SHP77 (cell line): ENCODE measurements at regions not wholly inside any gene's neighbourhood (a gene's known extent, or its start where the extent isn't known, plus 50 kb on each side); places are given as distances from the start of the nearest gene placed in this dataset.
"Not testable (repeated sequence)": the region's sequence is repeated elsewhere in the genome, so short reads cannot be mapped to it uniquely, and the experiment has no call there.

Experiments used
- DNase-seq, 2 experiments: peaks; one replicate each; lab custom pipeline; 2025; lab: John Stamatoyannopoulos, UW

DNA sequence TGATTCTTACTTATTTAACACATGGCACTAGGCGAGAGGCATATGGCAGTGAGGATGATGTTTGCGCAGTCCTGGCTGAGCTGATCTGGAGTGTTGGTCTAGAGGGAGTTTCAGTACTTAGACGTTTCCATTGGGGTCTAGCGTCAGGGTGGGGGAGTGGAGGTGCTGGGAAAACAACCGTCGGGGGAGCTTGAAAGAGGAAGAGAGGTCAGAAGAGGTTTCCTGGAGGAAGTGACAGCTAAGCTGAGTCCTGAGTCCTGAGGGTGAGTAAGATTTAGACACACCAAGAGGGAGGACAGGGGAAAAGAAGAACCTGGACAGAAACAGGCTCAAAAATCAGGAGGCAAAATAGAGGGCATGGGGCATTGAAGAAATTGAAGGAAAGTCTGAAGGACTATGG, 81.4 kb downstream of the ALOX5AP start:
- DNase-seq = no peak

GRCh38 chr13:30818323-30818960, 83.1 kb downstream of the ALOX5AP start:
- no peak for DNase-seq

GRCh38 chr13:30819136-30819888, 84.0 kb downstream of the ALOX5AP start:
- DNase-seq = no peak

DNA sequence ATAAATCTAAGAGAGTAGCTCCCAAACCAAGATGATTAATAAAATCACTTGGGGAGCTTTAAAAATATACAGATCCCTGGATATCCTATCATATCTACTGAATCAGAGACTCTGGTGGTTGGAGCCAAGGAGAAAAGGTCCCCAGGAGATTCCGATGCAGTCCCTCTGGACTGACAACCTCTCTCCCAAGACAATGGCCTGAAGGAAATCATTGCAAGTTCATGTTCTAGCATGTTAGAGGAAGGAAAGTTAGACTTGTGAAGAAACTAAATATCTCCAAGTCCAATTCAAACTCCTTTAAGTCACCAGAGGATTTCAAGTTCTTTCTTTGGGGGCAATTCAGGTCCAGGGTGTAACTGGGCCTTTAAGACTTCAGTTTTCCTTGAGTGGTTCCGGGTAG, 84.7 kb upstream of the MEDAG start:
- no peak for DNase-seq

DNA sequence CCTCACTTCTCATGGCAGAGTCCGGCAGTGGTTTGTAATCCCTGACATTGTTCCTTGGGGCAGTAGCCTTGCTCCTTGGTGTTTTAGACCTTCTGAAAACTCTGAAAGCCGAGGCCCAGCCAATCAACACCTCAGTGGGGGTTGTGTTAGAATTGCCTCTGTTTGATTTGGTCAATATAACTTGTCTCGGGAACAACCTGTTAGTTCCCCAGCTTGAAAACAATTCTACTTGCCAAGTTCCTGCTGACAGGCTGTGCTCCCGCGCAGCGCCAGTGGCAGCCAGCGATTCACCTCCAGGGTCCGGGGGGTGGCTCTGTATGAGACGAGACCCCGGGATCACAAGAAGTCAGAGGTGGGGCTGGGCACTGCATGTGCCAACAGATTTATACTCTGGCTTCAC, 81.4 kb upstream of the MEDAG start:
- no peak for DNase-seq

GRCh38 chr13:30826911-30827577, 79.0 kb upstream of the MEDAG start:
- no peak for DNase-seq

- DNase-seq = no peak
Measured at GRCh38 chr13:30827578-30827925, 78.5 kb upstream of the MEDAG start.

- DNase-seq = no peak
Measured at GRCh38 chr13:30829145-30829832, 76.8 kb upstream of the MEDAG start.

DNA sequence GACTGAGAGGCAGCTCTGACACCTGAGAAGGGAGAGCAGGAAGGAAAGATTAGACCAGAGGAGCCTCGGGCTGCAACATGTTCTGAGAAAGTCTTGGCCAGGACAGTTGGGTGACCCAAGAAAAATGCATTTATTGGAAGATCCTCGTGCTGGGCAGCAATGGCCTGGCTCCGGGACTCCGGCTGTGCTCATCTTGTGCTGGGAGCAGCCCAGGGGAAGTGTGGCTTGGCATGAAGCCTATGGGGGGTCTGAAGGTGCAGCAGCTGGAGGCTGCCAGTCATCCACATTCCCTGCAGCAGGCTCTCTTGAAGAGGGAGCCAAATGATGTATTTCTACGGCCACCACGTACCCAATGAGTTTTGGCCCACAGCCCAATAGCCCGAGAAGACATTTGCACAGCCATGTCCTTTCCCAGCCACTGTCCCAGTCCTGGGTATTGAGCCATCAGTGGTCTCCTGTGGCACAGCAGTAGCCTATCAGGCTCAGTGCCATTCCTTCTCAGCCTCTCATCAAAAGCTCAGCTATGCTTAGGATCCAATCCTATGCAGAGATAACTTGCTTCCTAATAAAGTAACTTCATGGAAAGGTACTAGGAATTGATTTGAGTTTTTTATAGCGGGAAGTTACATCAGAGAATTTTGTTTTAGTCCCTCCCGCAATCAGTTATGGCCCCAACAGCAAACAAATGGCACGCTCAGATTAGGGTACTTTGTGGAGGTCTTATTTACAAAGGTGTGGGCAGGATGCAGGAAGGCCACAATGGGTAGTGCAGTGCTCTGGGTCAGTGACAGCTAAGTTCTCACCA, 76.0 kb upstream of the MEDAG start:
- DNase-seq = no peak

DNA sequence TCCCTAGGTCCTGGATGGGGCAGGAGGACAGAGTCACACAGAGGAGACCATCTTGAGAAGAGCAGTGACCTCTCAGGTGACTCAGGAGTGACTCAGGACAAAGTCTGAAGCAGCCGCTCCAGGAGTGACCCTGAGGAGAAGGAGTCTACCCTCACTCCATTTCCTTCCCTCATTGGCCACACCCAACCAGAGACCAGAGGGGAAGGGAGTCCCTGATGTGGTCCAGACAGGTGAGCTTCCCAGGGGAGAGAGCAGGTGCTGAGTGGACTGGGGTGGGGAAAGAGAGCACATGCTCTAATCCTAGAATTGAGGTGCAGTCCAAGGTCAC, 75.5 kb upstream of the MEDAG start:
- DNase-seq = no peak

DNA sequence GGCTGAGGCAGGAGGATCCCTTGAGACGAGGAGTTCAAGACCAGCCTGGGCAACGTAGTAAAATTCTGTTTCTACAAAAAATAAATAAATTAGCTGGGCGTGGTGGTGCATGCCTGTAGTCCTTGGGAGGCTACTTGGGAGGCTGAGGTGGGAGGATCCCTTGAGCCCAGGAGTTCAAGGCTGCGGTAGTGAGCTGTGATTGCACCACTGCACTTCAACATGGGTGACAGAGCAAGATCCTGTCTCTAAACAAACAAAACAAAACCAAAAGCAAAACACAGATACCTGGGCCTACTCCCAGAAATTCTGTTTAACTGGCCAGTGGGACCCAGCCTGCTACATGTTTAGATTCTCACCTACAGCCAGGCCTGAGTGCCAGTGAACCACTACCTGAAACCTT, 74.6 kb upstream of the MEDAG start:
- DNase-seq = no peak

GRCh38 chr13:30832377-30832776, 73.7 kb upstream of the MEDAG start:
- DNase-seq = no peak

GRCh38 chr13:30832845-30833332, 73.2 kb upstream of the MEDAG start:
- peak; percentile 67 to 80 for DNase-seq

DNA sequence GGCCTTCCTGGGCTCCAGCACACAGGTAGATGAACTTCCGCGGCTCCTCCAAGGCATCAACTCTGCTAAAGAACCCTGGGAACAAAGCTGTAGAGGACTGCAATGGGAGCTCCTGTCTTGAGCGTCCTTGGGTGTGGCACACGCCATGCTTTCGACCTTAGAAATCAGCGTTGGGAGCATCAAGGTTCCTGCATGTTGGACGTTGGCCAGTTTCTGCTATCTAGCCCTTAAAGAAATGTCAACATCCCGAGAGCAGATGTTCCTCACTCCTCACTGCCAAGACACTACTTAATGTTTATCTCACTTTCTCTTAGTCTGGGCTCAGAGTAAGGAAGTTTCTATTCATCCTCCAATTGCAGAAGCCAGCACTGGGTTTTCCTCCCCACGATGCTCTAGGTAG, 70.6 kb upstream of the MEDAG start:
- no peak for DNase-seq

- no peak for DNase-seq
Measured at GRCh38 chr13:30837227-30838159, 68.6 kb upstream of the MEDAG start.

GRCh38 chr13:30839636-30840035, 66.4 kb upstream of the MEDAG start:
- DNase-seq = not testable (repeated sequence)

- no peak for DNase-seq
Measured at GRCh38 chr13:30840515-30840914, 65.6 kb upstream of the MEDAG start.

DNA sequence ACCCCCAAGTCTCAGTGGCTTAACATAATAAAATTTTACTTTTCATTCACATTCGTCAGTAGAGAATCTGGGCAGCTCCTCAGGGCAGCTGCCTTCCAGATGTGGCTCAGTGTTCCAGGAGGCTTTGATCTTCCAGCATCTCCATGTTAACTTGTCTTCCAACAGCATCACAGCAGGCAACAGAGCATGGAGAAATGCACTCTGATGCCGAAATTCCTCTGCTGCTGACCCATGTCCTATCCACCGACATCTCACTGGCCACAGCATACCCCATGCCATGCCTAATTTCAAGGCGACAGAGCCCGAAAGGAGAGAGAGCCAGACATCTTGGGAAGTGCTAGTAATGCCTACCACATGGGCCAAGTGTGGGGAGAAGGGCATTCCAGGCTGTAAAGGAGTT, 64.9 kb upstream of the MEDAG start:
- no peak for DNase-seq

- DNase-seq = no peak
Measured at GRCh38 chr13:30843548-30843947, 62.5 kb upstream of the MEDAG start.

DNA sequence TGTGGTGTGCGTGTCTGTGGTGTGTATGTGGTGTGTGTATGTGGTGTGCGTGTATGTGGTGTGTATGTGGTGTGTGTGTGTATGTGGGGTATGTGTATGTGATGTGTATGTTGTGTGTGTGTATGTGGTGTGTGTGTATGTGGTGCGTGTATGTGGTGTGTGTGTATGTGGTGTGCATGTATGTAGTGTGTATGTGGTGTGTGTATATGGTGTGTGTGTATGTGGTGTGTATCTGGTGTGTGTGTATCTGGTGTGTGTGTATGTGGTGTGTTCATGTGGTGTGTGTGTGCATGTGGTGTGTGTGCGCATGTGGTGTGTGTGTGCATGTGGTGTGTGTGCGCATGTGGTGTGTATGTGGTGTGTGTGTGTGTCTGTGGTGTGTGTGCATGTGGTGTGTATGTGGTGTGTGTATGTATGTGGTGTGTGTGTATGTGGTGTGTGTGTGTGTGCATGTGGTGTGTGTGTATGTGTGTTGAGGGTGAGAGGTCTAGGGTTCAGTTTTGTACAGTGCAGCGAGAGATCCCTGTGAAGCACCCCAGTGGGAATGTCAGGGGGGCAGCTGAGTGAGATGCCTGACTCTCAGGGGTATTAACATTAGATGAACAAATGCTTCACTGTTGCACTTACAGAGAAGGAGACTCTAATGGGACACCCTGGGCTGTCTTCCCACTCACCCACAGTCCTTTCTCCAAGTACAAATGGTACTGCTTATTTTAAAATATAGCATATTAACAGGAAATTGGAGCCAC, 61.3 kb upstream of the MEDAG start:
- no peak for DNase-seq
